CD4-positive, alpha-beta T cell treated with Interleukin-4 for 4 hours (primary cell): ENCODE measurements at regions not wholly inside any gene's neighbourhood (a gene's known extent, or its start where the extent isn't known, plus 50 kb on each side); places are given as distances from the start of the nearest gene placed in this dataset.
"Not testable (repeated sequence)": the region's sequence is repeated elsewhere in the genome, so short reads cannot be mapped to it uniquely, and the experiment has no call there.

Source experiments
- DNase-seq: peaks from one replicate; pipeline ENCODE4 v3.0.0-alpha.2; 2020

DNA sequence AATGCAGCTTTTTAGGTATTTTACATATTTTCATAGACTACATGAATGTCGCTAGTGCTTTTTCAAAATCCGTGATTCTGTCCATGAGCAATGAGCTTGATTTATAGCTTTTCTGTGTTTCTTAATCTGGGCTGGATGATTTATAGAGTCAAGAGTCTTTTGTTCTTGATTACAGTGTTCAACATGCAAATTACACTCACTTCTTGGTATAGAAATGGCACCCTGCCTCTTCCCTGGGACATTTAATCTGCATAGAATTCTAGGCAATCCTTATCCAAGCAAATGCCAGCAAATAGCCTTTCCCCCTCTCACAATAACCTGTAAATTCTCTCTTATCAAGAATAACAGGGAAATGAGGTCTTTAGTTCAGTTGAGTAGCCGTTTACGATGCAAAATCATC is 246.2 kb upstream of the SEMA3C start:
- no peak for DNase-seq

DNA sequence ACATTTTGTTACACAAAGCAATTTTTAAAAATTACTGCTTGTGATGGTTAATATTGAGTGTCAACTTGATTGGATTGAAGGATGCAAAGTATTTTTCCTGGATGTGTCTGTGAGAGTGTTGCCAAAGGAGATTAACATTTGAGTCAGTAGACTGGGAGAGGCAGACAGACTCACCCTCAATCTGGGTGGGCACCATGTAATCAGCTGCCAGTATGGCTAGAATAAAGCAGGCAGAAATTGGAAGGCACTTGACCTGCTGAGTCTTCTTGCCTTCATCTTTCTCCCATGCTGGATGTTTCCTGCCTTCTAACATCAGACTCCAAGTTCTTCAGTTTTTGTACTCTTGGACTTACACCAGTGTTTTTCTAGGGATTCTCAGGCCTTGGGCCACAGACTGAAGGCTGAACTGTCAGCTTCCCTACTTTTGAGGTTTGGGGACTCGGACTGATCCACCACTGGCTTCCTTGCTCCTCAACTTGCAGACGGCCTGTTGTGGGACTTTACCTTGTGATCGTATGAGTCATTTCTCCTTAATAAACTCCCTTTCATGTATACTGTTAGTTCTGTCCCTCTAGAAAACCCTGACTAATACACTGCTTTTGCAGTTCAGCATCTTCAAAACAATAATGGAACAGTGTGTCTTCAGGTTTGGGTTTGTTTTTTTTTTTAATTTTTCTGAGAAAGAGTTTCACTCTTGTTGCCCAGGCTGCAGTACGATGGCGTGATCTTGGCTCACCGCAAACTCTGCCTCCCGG is 244.1 kb upstream of the SEMA3C start:
- no peak for DNase-seq

DNA sequence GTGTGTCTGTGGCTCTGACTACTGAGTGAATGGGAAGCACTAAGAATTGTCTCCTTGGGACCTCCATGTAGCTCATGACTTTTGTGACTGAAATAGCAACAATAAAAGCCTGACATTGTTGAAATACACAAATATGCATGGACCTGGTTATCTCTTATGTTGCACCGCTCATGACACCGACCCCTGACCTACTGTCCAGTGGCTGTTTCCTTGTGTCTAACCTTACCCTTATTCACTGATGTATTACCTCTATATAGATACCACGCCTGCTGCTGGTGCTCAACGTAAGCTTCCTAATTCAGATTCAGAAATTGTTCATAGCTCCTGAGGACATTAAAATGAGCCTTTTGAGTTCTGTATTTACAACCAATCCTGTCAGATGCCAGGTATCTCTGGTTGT is 243.4 kb upstream of the SEMA3C start:
- DNase-seq, result no peak

DNA sequence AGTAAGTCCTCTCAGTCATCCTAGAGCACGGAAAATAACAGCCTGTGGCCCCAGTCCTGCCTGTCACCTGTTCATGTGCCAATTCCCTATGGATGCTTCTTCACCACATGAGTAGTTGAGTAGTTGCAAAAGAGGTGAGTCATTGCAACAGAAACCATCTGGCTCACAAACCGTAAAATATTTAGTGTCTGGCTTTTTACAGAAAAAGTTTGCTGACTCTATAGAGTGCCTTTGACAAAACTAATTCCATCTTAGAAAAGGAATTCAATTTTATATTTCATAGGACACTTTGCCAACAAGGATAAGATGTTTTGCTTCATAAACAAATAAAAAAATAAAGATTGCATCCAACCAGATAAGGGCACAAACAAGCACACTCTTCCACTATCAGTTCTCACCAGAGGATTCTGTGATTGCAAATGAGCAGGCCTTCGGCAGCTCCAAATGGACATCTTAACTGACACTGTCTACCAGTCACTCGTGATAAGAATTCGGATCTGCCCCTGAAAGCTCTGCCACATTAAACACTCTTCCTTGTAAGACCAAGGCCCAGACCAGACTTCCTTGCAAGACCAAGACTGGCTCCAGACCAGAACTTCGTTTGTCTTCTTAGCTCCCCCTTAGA is 242.7 kb upstream of the SEMA3C start:
- no peak for DNase-seq

DNA sequence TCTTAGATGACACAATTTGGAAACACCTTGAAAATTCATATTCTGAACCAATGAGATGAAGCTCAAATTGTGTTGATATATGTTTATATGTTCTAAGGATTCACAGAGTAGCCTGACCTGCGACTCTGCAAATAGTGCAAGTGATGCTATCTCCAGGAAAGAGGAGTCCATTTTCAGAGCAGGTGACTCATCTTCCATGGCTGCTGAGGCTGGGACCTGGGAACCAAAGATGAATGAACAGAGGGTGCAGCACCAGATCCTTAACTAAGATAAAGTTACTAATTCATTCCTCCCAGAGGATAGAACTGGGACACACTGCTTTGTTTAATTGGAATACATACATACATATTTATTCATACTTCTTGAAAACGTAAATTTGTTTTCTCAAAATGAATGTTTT is 240.6 kb upstream of the SEMA3C start:
- no peak for DNase-seq

DNA sequence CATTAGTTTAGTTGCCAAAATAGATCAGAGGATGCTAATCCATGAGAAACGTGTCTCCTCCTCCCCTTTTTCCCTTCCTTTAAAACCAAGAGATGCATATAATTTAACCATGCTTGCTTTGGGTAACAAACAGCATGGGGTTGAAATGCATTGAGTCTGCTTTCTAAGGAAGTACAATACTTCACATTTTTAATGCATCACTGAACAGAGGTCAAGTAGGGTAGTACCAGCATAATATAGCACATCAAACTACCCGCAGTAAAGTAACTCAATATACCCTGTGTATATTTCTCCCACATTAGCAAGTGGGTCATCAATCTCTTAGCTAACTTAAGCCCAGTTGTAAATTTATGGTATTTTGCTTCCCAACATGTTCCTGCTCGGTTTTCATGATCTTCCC is 239.3 kb upstream of the SEMA3C start:
- DNase-seq, result no peak

DNA sequence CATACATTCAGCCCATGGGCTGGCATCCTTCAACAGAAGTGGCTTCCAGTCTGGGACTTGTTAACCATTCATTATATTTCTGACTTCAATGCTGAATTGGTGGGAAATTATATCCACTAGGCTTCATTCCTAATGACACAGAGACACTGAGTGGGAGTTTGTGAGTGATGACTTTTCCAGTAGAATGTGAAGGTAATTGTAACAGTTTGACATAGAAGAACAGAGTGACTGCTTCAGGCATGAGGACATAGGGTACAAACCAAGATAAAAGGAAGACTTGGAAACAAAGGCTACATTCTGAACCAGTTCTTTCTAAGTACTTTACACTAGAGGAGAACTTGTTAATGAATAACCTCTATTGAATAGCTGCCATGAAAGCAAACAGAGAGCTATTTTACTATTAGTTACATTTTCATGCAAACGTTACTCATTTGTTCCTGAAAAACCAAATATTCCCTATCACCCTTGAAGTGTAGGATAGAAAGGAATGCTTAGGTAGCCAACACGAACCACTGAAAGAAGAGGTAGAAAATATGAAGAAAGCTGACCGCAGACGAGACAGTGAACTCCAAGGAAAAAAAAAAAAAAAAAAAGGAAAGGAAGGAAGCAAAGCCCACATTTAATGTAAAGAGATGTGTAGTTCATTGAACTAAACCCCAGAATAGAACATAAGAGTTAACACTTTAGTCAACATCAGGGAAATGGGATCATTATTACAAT is 237.0 kb upstream of the SEMA3C start:
- DNase-seq, result no peak

DNA sequence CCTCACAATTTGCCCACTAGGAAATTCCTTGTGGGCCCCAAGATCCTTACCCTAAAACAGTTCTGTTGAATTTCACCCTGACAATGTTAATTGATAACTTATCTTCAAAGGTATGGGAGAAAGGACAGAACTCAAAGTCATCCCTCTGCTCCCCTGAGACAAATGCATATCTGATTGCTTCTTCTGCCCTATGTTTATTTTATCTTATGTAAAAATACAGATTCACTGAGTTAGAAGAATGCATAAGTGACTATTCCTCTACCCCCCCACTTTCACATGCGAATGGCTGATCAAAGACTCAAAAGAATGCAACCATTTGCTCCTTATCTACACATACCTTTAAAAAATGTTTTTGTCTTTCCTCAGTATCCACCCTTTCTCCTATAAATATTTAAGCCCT is 235.7 kb upstream of the SEMA3C start:
- no peak for DNase-seq

DNA sequence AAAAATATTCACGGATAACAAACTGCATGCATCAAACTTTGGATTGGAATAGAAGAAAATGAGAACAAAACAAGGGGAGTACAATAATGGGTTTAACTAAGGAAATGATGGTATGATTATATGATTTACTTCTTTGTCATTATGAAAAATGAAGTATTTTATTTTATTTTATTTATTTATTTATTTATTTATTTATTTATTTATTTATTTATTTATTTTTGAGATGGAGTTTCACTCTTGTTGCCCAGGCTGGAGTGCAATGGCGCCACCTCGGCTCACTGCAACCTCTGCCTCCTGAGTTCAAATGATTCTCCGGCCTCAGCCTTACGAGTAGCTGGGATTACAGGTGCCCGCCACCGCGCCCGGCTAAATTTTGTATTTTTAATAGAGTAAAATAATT is 234.1 kb upstream of the SEMA3C start:
- DNase-seq, result not testable (repeated sequence)

DNA sequence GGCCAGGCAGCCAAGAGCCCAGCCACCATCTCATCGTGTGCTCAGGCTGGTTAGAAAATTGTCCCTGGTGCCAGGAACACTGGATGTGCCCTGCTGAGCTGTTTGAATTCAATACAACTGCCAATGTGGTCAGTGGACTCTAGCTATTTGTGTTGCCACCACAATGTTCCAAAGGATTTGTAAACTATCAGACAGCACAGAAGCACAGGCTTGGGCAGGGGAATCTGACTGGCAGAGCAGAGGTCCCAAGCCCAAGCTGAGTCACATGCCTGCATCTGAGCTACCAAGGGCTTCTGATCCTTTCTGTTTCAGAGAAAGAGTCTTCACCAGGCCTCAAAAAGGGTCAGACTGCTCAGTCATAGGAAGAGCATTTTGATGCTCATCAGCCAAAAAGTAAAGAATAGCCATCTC is 232.1 kb upstream of the SEMA3C start:
- DNase-seq, result no peak

DNA sequence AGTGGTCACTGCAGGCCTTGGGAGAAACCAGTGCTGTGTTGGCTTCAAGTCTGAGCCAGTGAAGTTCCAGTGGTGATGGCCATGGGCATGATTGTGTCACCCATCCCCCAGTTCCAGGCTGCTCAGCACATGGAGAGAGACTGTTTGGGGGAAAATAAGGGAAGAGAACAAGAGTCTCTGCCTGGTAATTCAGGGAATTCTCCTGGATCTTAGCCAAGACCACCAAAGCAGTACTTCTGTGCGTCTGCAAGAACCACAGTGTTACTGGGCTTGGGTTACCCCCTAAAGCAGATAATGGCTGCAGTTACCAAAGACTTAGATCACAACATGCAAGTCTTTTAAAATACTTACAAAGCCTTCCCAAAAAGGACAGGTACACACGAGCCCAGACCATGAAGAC is 225.0 kb upstream of the SEMA3C start:
- no peak for DNase-seq

DNA sequence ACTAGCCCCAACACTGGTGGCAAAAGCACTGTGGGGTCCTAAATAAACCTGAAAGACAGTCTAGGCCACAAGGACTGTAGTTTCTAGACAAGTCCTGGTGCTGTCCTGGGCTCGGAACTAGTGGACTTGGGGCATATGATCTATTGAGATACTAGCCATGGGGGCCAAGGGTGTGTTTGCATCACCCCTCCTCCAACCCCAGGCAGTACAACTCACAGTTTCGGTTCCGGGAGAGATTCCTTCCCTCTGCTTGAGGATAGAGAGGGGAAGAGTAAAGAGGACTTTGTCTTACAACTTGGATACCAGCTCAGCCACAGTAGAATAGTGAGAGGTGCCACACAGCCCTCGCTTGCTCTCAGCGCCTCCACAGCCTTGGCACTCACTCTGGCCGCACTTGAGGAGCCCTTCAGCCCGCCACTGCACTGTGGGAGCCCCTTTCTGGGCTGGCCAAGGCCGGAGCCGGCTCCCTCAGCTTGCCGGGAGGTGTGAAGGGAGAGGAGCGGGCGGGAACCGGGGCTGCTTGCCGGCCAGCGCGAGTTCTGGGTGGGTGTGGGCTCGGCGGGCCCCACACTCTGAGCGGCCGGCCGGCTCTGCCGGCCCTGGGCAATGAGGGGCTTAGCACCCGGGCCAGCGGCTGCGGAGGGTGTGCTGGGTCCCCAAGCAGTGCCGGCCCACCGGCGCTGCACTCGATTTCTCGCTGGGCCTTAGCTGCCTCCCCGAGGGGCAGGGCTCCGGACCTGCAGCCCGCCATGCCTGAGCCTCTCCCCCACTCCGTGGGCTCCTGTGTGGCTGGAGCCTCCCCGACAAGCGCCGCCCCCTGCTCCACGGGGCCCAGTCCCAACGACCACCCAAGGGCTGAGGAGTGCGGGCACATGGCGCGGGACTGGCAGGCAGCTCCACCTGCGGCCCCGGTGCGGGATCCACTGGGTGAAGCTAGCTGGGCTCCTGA is 222.7 kb upstream of the SEMA3C start:
- DNase-seq, result not testable (repeated sequence)

DNA sequence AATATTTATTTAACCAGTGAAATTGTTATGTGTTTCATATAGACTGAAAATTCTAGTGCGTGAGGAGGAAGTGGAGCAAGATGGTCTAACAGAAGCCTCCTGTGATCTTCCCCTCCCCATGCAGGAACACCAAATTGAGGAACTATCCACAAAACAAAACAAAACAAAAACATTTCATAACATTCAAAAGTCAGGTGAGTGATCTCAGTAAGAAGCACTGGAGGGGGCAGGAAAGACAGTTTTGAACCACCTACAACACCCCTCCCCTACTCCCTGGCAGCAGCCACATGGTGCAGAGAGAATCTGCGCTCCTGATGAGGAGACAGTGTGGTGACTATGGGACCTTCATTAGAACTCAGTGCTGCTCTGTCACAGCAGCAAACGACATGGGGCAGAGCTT is 221.9 kb upstream of the SEMA3C start:
- no peak for DNase-seq

DNA sequence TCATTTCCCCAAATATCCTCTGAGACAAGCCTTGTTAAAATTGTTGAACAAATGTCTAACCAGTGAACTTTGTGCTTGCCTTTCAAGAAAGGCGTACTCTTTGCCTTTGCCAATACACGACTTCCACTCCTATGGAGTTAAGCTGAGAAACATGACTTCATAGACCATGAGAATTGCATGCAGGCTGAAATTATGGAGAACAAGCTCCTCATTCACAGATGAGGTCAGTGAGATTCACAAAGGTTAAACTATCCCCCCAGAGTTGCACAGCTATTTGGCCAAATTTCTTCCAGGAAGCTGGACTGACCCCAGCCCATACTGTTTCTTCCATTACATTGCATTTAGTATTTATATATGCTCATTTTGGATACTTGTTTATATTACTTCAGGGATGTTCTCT is 221.4 kb upstream of the SEMA3C start:
- DNase-seq, result no peak

DNA sequence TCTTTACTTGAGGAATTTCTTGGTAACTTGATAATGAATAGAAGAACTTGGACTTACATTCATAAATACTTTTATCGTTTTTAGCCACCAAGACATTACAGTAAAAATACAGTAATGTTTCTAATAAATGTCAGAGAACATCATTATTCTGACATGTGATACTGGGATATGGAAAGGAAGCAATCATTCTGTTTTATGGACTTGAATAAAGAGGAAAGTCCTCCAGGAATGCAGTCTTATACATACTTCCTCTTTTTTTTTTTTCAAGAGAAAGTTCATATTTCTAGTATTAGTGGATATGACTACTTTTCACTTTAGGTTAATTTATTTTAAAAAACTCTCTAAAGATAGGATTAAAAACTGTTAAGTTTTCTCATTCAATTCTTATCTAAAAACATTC is 220.0 kb upstream of the SEMA3C start:
- DNase-seq, result no peak

DNA sequence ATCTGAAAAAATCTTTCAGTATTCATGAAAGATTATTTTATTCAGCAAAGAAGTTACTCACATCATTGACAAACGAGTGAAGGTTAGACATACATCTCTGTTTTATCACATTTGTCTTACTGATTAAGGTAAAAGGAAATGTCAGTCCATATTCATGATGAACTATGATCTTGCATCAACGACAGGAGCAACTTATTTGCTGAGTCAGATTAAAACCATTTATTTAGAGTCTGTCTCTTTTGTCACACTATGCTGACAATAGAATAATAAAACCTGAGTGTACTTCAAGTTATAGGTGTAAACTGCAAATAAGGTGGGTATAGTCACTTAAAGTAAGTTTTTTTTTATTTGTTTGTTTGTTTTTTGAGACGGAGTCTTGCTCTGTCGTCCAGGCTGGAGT is 216.5 kb upstream of the SEMA3C start:
- no peak for DNase-seq

DNA sequence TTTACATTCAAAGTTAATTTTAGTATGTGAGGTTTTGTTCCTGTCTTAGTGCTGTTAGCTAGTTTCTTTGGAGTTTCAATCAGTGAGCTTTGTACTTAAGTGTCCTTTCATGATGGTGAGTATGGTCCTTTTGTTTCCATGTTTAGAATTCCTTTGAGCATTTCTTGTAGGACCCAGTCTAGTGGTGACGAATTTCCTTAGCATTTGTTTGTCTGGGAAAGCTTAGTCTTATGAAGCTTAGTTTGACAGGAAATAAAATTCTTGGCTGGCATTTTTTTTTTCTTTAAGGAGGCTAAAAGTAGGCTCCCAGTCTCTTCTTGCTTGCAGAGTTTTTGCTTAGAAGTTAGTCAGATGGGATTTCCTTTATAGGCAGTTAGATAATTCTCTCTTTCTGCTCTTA is 209.2 kb upstream of the SEMA3C start:
- no peak for DNase-seq

DNA sequence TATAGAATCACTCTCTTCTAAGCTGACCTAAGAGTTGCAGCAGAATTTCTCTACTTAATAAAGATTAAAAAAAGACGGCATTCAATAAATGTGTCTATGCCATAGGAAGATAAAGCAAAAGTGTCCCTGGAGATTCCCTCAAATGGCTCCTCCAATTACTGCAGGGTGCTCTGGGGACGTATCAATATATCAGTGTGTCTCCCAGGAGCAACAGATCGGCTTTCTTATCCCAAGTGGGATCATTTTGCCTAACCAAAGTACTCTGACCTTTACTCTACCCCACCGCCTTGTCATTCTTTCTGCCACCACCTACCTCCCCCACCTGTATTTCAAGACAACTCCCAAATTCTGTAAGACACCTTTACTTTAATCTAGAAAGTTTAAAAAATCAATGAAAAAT is 202.0 kb upstream of the SEMA3C start:
- DNase-seq, result no peak

DNA sequence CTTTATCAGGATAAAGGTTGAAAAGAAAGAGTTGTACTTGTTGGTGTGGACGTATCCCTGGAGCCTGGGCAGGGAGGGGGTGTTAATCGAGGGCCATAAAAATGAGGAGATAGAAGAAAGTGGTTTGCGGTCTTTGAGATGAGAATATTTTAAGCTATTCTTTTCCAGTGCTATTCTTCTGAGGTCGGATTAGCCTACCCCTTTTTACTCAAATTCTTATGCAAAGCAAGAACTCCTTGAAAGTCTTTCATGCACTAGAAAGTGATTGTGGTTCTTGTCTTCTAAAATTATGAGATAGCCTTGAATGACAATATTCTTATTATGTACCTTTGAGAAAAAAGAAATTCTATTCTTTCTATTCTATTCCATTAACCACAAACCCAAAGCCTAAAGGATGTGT is 201.3 kb upstream of the SEMA3C start:
- no peak for DNase-seq

DNA sequence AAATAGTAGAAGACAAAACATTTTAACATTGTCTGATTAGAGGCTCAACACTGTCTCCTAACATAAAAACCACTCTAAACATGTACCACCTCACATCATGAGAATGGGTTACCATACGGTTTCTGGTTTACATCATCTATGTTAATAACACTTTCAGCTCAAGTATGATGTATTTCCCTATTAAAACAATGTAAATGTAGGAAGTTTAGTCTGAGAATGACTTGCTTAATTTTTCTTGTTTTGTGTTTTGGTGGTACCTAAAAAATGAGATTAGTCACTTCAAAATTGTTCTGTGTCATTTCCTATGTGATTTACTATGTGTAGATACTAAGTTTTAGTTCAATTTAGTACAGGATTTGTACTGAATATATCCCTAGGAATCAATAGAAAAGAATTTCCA is 195.8 kb upstream of the SEMA3C start:
- DNase-seq, result no peak

DNA sequence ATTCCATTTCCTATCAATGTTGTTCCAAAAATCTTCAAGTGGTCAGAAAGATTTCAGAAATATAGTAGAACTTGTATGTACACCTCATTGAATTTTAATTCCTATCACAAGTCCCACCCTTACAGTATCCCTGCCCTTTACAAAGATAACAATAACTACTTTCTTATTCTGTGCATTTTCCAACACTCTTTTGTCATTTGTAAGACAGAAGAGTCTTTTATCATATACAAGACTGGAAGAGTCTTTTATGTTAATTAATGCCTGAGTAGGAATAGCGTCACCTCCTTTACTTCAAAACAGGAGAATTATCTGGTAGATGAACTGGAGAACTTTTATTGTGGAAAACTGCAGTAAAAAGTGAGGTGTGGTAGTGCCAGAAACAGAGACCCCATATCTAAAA is 193.9 kb upstream of the SEMA3C start:
- DNase-seq, result no peak

DNA sequence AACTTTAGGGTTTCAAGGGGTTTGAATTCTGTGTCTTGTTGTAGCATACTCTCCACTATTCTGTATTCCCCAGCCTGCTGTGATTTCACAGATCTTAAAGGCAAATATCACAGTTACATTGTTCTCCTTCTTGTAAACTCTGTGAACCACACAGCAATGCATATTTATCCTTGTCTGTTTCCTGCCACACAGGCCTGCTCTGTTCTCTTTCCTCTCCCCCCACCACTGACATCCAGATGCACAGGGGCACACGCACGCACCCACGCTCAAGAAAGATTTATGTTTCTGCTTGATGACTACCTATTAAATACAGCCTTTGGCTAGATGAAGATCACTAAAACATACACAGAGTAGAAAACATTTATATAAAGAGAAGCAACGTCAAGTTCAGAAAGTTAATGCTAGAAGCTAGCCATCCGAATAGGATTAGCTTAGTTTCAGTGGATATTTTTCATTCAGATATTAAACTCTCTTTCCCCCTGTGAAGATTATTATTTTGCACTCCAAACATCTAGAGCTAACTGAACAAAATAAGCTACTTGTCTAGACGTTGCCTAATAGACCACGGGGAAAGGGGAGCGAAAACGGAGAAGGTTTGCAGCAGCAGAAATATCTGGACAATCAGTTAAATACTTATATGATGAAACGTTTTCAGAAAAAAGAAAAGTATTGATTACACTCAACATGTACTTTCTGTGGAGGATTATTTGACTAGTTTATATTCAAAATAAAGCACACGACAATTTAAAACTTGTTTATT is 193.1 kb upstream of the SEMA3C start:
- no peak for DNase-seq
